Activated gamma-delta T cell treated with anti-CD3 and anti-CD28 coated beads, Interleukin-2, amount 50 U/mL, for 16 hours (primary cell): ENCODE measurements at regions not wholly inside any gene's neighbourhood (a gene's known extent, or its start where the extent isn't known, plus 50 kb on each side); places are given as distances from the start of the nearest gene placed in this dataset.
A peak's percentile ranks its signal among the peaks of the same experiment; 100 is the strongest.
"Not testable (repeated sequence)": the region's sequence is repeated elsewhere in the genome, so short reads cannot be mapped to it uniquely, and the experiment has no call there.

Source experiments
- DNase-seq: peaks from one replicate; pipeline ENCODE4 v3.0.0-alpha.2; 2020; ENCODE audit warnings: low read depth

DNA sequence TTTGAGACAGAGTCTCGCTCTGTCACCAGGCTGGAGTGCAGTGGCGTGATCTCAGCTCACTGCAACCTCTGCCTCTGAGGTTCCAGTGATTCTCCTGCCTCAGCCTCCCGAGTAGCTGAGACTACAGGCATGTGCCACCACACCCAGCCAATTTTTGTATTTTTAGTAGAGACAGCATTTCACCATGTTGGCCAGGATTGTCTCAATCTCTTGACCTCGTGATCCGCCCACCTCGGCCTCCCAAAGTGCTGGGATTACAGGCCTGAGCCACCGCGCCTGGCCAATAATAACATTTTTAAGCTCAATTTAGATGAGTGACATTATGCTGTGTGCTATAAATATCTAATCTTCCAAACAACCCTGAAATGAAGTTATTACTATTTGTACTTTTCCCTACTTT, 338.8 kb upstream of the VRK2 start:
- DNase-seq: not testable (repeated sequence)

DNA sequence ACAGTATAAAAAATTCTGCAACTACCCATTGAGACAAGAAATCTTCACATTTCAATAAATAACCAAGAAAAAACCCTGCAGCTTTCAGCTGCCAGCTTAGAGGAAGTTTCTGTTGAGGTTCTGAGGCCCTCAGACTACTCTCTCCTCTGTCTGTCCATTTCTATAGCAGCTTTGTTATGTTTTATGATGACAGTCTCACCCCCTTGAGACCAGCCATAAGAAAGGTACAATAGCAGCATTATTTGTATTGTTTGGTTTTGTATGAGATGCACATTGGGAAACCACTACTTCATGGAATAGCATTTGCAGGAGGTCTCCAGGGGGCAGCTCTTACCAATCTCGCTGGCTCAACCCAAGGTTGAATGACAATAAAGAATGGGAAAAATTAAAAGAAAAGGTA, 334.6 kb upstream of the VRK2 start:
- DNase-seq: no peak

DNA sequence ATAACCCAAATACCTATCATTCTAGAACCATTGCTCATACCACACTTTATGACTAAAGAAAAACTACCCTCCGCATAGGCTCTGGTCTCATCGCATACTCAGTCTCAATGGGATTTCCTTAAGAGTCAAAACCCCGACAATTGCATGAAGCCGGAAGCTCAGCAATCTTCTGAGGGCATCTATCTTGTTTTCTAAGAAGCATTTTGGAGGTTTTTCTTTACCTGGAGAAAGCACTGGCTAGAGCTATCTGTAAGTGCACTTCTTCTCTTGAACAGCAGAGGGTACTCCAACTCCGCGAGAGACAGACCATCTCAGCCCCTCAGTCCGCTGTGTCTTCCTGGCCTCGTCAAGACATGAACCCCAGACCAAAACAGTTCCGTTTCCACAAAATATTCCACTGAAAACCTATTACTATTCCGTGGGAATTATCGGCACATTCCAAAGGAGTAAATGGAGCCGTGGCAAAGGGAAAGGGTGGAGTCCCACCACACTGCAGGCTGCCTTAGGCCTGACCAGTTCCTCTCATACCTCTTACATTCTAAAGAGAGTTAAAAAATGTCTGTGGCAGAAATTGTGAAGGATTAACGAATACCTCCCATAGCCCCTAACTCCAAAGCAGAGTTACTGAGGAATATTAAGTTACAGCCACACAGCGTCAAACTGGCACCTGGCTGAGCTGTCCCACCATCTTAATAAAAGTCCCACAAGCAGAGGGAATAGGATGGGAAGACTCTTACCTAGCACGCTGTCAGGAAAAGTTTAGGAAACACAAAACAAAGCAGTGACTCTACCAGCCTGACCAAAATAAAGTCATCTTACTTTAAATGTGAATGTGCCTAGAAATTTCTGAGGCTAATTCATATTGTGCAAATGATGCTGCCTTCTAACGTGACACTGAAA, 325.6 kb upstream of the VRK2 start:
- DNase-seq: peak; percentile 1

DNA sequence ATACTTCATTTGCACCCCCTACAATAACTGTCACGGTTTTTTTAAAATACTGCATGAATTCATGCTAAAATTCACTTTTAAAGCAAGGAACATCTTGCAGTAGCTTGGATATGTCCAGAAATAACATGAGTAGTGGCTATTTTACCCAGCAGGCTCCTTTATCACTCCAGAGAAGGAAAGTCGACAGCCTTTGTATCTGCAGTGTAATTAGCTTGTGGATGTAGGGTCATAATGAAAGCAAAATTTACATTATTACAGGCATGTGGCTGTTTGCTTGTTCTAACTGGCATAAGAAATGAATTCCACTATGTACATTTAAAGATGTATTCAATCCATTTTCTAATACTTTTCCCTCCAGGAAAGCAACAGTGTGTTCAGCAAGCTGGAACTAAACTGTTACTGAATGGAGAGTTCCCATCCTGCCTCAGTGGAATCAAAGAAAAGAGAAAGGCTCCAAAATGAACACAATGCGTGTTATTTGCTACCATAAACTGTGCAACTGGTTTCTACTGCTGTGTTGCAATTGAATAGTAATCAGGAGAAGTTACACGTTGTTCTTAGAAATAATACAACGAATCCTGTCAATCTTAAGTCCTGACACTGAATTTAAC, 321.2 kb upstream of the VRK2 start:
- no peak for DNase-seq

DNA sequence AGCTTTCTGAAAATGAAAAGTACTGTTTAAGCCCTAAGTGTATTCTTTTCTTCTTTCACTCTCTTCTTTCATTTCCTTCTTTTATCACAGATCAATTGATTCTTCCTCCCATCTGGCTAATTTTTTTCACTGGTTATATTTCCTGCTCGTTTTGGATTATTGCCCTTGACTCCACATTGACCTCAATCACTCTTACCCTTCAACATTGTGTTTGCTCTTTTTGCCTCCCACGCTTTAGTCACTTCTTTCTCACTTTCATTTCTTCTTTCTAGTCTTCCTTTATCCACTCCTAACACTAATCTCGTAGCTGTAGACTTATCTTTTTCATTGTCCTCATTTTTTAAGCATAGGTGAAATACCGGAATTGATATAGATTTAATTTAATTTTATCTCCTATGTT, 320.3 kb upstream of the VRK2 start:
- no peak for DNase-seq

DNA sequence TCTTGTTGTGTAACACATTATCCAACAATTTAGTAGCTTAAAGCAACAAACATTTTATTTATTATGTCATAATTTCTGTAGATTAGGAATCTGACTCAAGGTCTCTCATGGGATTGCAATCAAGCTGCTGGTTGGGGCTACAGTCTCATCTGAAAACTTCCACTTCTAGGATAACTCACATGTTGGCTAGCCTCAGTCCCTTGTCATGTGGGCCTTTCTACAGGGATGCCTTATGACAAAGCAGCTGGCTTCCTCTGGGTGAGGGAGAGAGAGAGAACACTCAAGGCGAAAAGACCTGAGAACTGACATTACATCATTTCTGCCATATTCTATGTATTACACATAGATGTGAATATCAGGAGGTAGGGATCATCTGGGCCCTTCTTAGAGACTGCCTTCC, 317.9 kb upstream of the VRK2 start:
- no peak for DNase-seq

DNA sequence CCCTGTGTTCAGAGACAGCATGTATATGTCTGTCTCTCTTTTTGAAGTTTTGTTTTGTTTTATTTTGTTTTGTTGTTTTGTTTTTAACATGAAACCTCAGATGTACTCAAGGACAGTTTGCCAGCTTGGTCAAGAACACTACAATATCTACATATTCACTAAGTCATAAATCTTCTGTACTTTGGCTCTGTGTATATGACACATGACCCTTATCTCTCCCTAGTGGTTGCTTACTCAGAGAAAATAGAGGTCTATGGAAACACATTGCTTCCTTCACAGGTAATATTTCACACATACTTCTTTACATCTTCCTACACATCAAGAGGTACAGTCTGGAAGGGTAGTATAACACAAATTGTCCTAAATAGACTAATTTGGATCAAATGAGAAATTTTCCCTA, 312.6 kb upstream of the VRK2 start:
- DNase-seq: no peak

DNA sequence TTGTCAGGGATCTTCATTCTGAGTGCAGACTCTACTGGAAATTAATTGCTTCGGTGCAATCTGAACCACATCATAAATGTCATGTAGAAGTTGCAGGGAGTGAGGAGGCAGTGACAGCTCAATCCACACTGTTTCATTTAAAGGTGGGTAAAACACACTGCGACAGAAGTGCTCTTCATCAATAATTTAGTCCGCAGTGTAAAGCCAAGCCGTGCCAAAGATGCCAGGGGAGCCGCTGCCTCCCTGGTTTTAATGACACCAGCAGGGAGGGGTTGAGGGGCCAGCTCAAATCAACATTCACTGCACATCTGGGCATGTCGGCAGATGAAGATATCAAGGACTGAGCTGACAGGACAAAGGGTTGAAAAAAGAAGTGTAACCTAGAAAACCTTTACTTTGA, 305.7 kb upstream of the VRK2 start:
- no peak for DNase-seq

DNA sequence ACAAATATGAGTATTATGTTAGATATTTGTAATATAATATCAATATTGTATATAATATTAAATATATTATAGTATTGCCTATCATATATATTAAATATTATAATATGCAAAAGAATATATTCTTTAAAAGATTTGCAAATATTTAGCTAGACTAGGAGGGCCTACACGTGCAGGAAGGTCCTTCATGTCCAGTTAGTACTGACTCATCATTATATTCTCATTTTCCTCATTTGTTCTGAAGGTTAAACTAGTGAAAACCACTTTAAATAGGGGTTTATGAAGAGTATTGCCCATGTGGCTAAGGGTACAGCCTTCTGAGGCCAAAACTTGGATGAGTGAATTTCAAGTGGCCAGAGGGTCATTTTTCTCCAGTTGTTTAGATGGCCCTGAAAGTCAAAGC, 293.0 kb upstream of the VRK2 start:
- DNase-seq: no peak

DNA sequence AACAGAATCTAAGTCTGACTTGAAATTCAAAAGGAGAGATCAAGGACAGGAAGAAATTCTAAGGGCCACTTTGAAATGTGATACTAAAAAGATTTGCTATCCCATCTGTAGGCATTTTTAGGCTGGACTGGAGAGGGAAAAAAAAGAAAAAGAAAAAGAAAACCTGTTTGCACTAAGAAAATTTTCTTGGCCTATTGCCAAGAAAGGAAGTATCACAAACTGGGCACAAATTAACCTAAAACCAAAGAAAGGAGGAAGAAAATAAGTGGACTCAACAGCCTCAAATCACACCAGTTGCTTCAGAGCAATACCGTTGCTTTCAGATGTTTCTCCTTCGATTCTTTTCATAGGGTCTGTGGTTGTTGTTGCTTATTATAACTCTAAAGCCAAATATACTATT, 287.9 kb upstream of the VRK2 start:
- no peak for DNase-seq

DNA sequence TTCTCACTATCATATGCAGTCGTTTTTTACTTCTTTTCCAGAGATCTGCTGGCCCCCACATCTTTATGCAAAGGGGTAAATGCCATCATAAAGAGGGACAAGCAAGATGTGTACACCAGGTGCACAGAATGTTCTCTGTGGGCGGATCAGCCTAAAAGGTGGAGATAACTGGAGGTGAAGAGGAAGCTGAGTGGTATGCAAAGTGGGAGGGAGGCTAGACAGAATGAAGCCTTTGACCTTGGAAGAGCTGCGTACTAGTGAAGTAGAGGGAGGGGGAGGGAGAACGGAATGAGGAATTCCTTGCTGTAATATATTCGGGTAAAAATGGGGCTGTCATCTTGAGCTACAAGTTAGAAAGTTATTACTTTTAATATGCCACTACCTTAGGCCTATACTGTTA, 287.5 kb upstream of the VRK2 start:
- no peak for DNase-seq

DNA sequence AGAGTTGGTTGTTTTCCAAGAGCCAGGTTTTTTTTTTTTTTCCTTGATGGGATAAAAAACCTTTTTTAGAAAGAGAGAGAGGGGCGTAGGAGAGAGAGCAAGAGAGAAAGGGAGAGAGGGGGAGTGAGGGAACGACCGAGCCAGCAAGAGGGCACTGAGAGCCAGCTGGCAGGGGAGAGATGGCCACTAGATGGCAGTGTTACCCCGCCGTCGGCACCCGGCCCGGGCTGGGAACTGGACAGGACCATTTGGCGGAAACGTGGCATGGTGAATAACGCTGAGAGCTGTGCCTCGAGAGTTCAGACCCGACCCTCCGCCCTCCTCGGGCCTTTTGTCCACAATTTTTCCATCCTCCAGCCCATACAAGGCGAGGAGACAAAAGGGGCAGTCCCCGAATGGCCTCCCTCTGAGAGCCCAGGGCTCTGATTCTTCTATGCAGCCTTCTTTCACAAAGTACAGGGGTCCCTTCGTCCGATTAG, 286.7 kb upstream of the VRK2 start:
- peak; percentile 57 for DNase-seq

DNA sequence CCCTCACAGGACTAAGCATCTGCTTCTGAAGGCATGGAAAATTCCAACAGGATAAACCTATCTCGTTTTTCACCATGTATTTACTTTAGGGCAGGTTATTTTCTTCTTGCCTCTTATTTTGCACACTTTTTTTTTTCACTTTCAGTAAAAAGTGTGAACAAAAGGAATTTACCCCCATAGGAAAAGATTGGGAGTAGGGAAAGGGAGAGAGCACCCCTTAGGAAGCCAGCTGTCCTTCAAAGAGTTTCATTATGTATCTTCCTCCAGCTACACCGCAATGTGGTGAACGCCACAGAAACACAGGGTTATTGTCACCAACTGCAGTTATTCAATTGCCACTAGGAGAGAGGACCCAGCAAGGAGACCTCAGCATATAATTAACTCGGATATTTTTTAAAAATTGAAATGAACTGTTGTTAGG, 286.2 kb upstream of the VRK2 start:
- DNase-seq: no peak

DNA sequence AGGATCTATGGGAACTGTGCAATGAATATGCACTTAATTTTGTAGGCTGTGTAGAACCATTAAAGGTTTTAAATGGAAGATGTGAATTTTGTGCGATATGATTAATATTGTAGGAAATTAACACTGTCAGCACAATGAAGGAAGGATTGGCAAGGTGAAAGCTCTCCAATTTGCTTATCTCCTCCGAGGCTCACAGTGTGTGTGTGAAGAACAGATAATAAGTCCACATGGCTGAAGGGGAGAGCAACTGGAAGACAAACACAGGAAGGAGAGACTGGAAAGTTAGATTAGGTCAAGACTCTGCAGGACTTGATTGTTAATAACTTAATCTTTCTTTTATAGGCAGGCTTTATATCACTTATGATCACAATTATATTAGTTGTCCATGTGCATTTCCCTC, 269.7 kb upstream of the VRK2 start:
- no peak for DNase-seq

DNA sequence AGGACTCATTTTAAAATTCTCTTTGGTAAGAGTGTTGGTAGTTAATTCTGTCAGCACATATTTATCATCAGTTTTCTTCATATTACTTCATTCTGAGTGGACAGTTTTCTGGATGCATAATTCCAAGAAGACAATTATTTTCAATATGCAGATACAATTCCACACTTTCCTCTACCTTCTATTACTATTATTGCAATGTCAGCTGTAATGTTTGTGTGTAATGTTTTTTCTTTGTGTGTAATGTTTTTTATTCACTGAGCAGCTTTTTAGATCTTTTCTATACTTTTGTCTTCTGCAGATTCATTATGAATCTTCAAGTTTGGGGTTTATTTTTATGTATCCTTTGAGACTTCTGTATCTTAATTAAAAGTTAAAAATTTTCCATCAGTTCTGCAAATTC, 264.0 kb upstream of the VRK2 start:
- no peak for DNase-seq

DNA sequence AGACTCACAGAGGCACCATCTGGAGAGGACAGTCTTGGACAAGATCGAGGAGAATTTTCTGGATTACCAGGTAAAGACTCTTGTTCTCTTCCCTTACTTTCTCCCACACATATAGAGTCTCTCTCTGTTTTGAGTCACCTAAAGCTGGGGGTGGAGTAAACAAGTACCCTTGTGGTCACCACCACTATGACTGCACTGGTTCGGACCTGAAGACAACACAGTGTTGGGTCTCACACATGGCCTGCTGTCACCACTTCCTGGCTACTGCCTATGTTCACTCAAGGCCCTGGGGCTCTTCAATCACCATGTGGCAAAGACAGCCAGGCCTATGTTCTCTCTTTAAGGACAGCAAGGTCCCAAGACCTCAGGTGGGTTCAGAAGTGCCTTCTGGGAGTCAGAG, 253.3 kb upstream of the VRK2 start:
- no peak for DNase-seq

DNA sequence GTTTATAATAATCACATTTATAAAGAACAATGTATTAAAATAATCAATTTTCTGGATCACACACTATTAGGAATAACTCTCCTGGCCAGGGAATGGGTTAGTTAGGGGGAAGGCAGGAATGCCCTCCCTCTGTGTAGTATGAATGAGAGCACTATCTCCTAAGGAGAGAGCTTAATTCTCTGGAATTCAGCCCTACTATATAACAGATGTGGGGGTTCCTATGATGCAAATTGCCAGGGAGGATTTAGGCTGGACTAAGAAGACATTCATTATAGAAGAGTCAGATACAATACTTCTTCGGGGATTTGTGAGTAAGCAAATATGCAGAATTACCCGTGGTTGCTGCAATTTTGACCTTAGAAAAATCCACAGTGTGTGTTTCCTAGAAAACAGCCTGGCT, 250.1 kb upstream of the VRK2 start:
- DNase-seq: no peak

DNA sequence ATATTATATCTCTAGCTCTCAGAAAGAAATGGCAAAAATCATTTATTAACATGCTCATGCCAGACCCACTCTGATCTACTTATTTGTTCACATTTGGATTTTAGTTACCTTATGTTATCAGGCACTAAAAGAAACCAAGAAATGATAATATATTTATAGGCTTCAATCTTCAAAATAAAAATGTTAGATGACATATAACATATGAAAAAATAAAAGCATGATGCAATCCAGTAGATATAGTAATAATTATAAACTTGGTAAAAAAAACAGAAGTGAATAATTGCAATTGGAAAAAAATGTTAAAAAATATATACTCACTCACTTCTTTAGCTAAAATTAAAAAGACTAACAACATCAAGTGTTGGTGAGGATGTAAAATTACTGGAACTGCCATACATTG, 248.3 kb upstream of the VRK2 start:
- no peak for DNase-seq

DNA sequence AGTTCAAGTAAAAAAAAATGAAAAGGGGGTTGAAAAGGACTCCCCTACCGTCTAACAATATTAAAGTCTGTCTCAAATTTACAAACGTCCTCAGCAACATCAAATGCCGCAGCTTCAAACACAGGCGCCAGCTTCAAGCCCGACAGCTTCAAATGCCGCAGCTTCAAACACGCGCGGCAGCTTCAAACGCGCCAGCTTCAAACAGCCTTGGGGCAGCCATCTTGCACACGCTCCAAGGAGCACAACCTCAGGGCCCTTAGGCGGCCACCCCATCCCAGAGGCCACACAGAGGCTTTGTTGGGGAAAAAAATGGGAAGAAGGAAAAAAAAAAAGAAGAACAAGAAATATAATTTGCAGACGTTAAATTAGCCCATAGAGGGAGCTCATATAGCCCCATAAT, 244.4 kb upstream of the VRK2 start:
- no peak for DNase-seq

DNA sequence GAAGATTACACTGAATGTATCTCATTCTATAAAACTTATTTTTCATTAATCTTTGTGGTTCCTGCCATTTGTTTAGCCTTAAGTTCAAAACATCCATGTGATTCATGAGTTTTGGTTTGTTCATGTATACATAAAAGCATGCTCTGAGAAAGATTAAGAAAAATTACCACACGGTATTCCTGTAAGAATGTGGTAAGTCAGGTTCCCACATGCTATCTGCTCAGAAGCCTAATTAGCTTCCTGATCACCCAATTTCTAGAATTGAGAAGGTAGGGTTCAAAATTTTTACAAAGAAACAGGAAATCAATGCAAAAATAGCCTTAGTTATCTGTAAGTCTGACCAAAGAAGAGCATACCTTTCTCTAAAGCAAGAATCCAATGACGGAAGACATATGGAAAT, 241.6 kb upstream of the VRK2 start:
- no peak for DNase-seq

DNA sequence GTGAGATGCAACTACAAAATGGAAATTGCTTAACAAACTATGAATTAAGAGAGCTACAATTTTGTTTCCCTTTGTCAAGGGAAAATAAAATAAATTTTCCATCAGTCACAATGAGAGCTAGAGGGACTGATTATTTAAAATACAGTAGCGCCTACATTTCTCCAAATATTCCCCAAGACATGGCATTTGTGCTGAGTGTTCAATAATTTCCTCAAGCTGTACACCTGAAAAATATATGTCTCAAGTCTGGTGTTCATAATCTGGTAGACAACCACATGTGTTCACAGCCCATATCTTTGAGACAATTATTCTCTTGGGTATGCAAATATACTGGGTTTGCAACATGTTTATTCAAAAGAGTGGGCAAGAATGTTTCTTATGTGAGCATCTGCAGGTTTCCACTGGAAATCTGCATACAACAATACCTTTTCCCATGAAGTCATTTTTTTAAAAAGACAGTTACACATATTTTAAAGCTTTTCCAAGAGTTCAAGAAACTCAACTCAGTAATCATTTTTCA, 240.1 kb upstream of the VRK2 start:
- DNase-seq: no peak

DNA sequence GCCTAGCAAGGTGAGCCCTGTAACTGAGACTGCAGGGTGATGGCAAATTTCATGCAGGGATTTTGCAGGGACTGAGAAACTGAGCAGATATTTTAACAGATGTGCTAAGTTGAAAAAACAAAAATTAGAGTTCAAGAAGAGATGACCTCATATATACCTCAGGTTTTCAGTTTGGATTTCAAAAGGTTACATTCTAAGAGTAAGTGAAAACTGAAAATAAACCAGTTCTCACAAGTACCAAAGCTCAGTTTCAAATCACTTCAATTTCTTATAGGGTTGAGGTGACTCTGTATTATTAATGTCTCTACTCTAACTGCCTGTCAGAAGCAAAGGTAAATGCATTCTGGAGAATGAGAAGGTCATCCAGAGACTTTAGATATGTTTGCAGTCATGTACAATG, 237.4 kb upstream of the VRK2 start:
- DNase-seq: no peak

DNA sequence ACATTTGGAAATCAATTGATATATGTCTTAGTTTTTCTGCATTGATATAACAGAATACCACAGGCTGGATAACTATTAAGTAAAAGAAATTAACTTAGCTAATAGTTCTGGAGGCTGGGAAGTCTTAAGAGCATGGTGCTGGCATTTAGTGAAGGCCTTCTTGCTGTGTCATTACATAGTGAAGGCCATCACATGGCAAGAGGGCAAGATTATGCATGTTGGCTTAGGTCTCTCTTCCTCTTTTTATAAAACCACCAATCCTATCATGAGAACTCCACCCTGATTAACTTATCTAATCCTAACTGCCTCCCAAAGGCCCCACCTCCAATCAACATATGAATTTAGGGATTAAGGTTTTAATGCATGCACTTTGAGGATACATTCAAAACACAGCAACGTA, 225.5 kb upstream of the VRK2 start:
- no peak for DNase-seq

DNA sequence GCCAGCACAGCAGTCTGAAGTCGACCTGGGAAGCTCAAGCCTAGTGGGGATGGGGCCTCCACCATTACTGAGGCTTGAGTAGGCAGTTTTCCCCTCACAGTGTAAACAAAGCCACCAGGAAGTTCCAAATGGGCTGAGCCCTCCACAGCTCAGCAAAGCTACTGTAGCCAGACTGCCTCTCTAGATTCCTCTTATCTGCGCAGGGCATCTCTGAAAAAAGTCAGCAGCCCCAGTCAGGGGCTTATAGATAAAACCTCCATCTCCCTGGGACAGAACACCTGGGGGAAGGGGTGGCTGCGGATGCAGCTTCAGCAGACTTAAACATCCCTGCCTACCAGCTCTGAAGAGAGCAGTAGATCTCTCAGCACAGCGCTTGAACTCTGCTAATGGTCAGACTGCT, 218.4 kb upstream of the VRK2 start:
- no peak for DNase-seq
